Thyroid gland (tissue), 4 donors: ENCODE measurements at regions not wholly inside any gene's neighbourhood (a gene's known extent, or its start where the extent isn't known, plus 50 kb on each side); places are given as distances from the start of the nearest gene placed in this dataset.

Experiments used
- DNase-seq, 2 donors: peaks; one replicate each; pipeline ENCODE4 v3.0.0-alpha.2; 2019
- H3K27ac ChIP-seq, 3 donors: fragments of 200-600 bp; sonication (generic); 1 replicate in 2 of 3; 2 replicates in 1 of 3; pipeline ENCODE4 v1.5.1; 2016 to 2019; ENCODE audit warnings: mild to moderate bottlenecking in 1 of 3, moderate library complexity in 1 of 3
- H3K27me3 ChIP-seq: fragments of 200-600 bp; sonication (generic); one replicate; pipeline ENCODE4 v1.5.1; 2019
- H3K36me3 ChIP-seq, 2 donors: fragments of 200-600 bp; sonication (generic); one replicate each; pipeline ENCODE4 v1.5.1; 2016 to 2019
- H3K4me1 ChIP-seq, 2 donors: fragments of 200-600 bp; sonication (generic); one replicate each; pipeline ENCODE4 v1.5.1; 2017 to 2019
- H3K4me3 ChIP-seq, 3 donors: fragments of 200-600 bp; sonication (generic); replicated peaks in 1 of 3; 1 replicate in 2 of 3; 2 replicates in 1 of 3; pipeline ENCODE4 v1.5.1; 2016; ENCODE audit warnings: mild to moderate bottlenecking in 1 of 3
- H3K9me3 ChIP-seq: fragments of 200-600 bp; sonication (generic); one replicate; pipeline ENCODE4 v1.5.1; 2017
- CTCF ChIP-seq, 6 experiments: fragments of 200-600 bp in 3 of 6; fragments of 450-650 bp in 3 of 6; sonication (generic) in 3 of 6; IDR thresholded peaks; one replicate each; pipeline ENCODE4 v1.5.1; 2016 to 2019; ENCODE audit warnings: antibody characterized with exemption in 6 of 6, mild to moderate bottlenecking in 2 of 6, inconsistent platforms in 1 of 6, moderate library complexity in 1 of 6
- POLR2A ChIP-seq, 2 donors: fragments of 450-650 bp; IDR thresholded peaks; one replicate each; pipeline ENCODE4 v1.6.1; 2017; ENCODE audit warnings: antibody characterized with exemption in 2 of 2, mild to moderate bottlenecking in 2 of 2, moderate library complexity in 1 of 2
- WGBS, 2 donors: methylation state at CpG; one replicate each; pipeline ENCODE4 v1.1.5; 2017; 5-methylcytosine and 5-hydroxymethylcytosine counted together
- intact Hi-C: fragments of 100-400 bp; cut with DNase I; formaldehyde crosslinking; loops from one replicate; pipeline ENCODE4 v1.15.1; 2023

DNA sequence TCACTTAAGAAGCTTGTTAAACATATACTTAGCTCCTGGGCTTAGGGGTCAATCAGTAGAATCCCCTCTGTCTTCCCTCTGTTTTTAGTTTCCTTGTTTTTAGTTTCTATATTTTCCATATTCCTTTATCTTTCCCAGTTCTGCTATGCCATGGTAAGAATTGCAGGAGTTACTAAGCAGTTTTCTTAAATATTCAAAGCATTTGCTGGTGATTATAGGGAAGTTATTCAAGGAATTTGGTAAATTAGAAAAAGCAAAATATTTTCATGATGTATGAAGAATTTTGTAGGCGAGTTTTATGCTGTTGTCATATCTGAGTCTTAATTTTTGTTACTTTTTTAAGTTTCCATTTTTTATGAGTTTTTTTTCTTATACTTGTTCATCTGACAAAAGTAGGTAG, 91.6 kb upstream of the NUDT6 start:
- peaks cover 25 to 26% of the 10 kb centered on the region in 2 donors for H3K4me1 ChIP-seq
- no peaks in the 10 kb centered on the region for H3K9me3 ChIP-seq
- no peak overlapping the region for H3K4me3 ChIP-seq
- H3K27ac ChIP-seq: peak overlapping the region in 2 of 3 donors; percentile 81 to 84
- H3K27me3 ChIP-seq: no peaks in the 10 kb centered on the region
- intact Hi-C loops: no loop called here
- WGBS, 2 donors: 92% methylated on average over 1 of the region's 1 CpG
- DNase-seq: no peak
- H3K36me3 ChIP-seq: no peaks in the 10 kb centered on the region
- no peak for TF ChIP-seq POLR2A (IDR thresholded peaks at IDR 0.05)
- TF ChIP-seq CTCF (IDR thresholded peaks at IDR 0.05): no peak

DNA sequence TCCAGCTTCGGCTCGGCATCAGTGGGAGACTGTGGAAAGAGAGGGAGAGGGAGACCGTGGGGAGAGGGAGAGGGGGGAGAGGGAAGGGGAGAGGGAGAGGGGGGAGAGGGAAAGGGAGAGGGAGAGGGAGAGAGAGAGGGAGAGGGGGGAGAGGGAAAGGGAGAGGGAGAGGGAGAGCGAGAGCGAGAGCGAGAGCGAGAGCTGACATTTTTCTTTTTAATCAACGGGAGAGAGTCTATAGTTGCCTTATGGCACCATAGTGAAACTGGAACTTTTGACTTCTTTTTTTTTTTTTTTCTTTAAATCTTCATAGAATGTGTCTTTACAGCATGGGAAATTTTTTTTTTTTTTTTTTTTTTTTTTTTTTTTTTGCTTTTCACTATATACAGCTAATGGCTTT, 94.7 kb upstream of the NUDT6 start:
- H3K36me3 ChIP-seq: no peaks in the 10 kb centered on the region
- peak overlapping the region; percentile 59 to 79 (median 71) for H3K27ac ChIP-seq
- no peak for DNase-seq
- H3K4me3 ChIP-seq: no peak overlapping the region
- TF ChIP-seq POLR2A (IDR thresholded peaks at IDR 0.05): no peak
- no peak for TF ChIP-seq CTCF (IDR thresholded peaks at IDR 0.05)
- intact Hi-C loops: no loop called here
- 92% methylated on average over 8 of the region's 8 CpGs for WGBS, 2 donors
- peaks cover 26 to 29% of the 10 kb centered on the region in 2 donors for H3K4me1 ChIP-seq
- no peaks in the 10 kb centered on the region for H3K27me3 ChIP-seq
- no peaks in the 10 kb centered on the region for H3K9me3 ChIP-seq

DNA sequence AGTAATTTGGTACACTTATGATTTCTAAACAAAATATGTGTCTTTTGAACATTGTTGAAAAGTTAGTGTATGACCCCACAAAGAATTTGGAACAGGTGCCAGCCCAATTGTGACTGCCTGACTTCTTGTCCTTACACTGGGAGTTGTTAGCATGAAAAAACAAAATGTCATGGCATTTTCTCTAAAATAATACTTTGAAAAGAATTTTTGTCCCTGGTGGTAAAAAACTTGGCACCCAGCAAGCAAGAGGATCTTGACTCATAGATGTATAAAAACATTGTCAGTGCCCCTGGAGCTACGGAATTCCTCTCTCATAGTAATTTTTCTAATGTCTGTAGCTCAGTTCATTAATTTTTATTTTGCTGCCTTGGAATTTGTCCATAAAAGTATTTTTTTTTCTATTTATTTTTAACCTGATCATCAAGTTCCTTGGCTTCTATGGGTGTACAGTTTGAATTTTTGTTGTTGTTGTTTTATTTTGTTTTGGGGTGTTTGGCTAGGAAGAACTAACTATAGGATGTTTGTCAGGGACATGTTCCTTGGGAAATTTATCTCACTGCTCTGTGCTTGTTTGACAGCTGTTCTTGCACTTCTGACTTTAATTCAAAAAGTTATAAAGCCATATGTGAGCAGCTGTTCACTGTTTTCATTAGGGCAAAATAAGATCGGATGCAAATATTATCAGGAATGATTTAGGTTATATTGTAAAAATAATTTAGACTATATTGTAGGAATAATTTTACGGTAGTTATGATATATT, 95.4 kb upstream of the NUDT6 start:
- peak overlapping the region; percentile 59 to 79 (median 71) for H3K27ac ChIP-seq
- no peaks in the 10 kb centered on the region for H3K9me3 ChIP-seq
- no peaks in the 10 kb centered on the region for H3K36me3 ChIP-seq
- WGBS, 2 donors: 59 to 61% methylated on average over 3 of the region's 3 CpGs
- intact Hi-C loops: no loop called here
- DNase-seq: peak; percentile 37 to 57
- H3K4me3 ChIP-seq: no peak overlapping the region
- peaks cover 26 to 29% of the 10 kb centered on the region in 2 donors for H3K4me1 ChIP-seq
- TF ChIP-seq CTCF (IDR thresholded peaks at IDR 0.05): no peak
- TF ChIP-seq POLR2A (IDR thresholded peaks at IDR 0.05): no peak
- no peaks in the 10 kb centered on the region for H3K27me3 ChIP-seq

DNA sequence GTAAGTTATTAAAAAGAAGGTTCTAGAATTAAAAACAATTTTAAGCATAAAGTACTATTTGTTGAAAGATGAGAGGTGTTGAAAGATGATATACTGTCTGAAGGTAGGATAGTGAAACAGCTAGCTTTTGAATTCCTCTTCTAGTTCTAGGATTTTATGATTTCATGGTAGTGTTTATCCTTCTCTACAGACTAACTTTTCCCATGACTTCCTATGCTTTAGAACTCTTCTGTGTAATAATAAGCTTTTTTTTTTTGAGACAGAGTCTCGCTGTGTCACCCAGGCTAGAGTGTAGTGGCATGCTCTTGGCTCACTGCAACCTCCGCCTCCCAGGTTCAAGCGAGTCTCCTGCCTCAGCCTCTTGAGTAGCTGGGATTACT, 96.0 kb upstream of the NUDT6 start:
- intact Hi-C loops: no loop called here
- Histone ChIP-seq H3K36me3 (no peaks in the 10 kb centered on the region), H3K9me3 (no peaks in the 10 kb centered on the region), H3K27ac (peak overlapping the region; percentile 59 to 79 (median 71)), H3K4me1 (peaks cover 25 to 26% of the 10 kb centered on the region in 2 donors), H3K27me3 (no peaks in the 10 kb centered on the region), H3K4me3 (no peak overlapping the region)
- no peak for DNase-seq
- WGBS, 2 donors: 49 to 60% methylated on average over 3 of the region's 3 CpGs
- TF ChIP-seq CTCF (IDR thresholded peaks at IDR 0.05) (no peak), POLR2A (IDR thresholded peaks at IDR 0.05) (no peak)

- Histone ChIP-seq H3K27me3 (no peaks in the 10 kb centered on the region), H3K4me1 (peaks cover 11 to 25% of the 10 kb centered on the region in 2 donors), H3K36me3 (no peaks in the 10 kb centered on the region), H3K27ac (no peak overlapping the region), H3K9me3 (no peaks in the 10 kb centered on the region), H3K4me3 (no peak overlapping the region)
- intact Hi-C loops: no loop called here
- DNase-seq: no peak
- no peak for TF ChIP-seq POLR2A (IDR thresholded peaks at IDR 0.05)
- no peak for TF ChIP-seq CTCF (IDR thresholded peaks at IDR 0.05)
- 97 to 98% methylated on average over 11 of the region's 11 CpGs for WGBS, 2 donors
Measured at GRCh38 chr4:123020285-123020684, 97.9 kb upstream of the NUDT6 start.
